ENCODE measurements at regions not wholly inside any gene's neighbourhood (a gene's known extent, or its start where the extent isn't known, plus 50 kb on each side); places are given as distances from the start of the nearest gene placed in this dataset.

GRCh38 chr3:176930942-176931341 lies 266.3 kb downstream of the TBL1XR1 start:
- TF ChIP-seq YY1 (IDR thresholded peaks at IDR 0.05; ENCODE audit: insufficient read depth, insufficient read length), result no peak
- no peak for TF ChIP-seq ZNF274 (IDR thresholded peaks at IDR 0.05; ENCODE audit: low read depth, low read length)
- no peak for TF ChIP-seq SUZ12 (IDR thresholded peaks at IDR 0.05; ENCODE audit: extremely low read depth, insufficient read depth, insufficient read length)
